Neural cell (in vitro differentiated cells): ENCODE measurements at regions not wholly inside any gene's neighbourhood (a gene's known extent, or its start where the extent isn't known, plus 50 kb on each side); places are given as distances from the start of the nearest gene placed in this dataset.

Source experiments
- CTCF ChIP-seq: fragments of 450-650 bp; IDR thresholded peaks from 2 replicates; pipeline ENCODE4 v1.5.1; 2014; ENCODE audit warnings: antibody characterized with exemption, mild to moderate bottlenecking, moderate library complexity; ENCODE audit not compliant: poor library complexity, severe bottlenecking
- EZH2 ChIP-seq: fragments of 200-600, 300-800 bp; shearing (Covaris generic), sonication (generic); IDR thresholded peaks from 2 replicates; pipeline ENCODE4 v1.6.1; 2014; ENCODE audit warnings: antibody characterized with exemption, low read length, borderline replicate concordance, mild to moderate bottlenecking; ENCODE audit not compliant: insufficient read depth, poor library complexity, severe bottlenecking
- POLR2AphosphoS5 ChIP-seq: IDR thresholded peaks from 2 replicates; pipeline ENCODE4 v1.6.1; 2012
- RAD21 ChIP-seq: fragments of 450-650 bp; conservative IDR thresholded peaks from 2 replicates; pipeline ENCODE4 v1.6.1; 2014; ENCODE audit warnings: antibody characterized with exemption, mild to moderate bottlenecking, moderate library complexity
- REST ChIP-seq: IDR thresholded peaks from 2 replicates; pipeline ENCODE4 v1.6.1; 2012; ENCODE audit warnings: borderline replicate concordance

- TF ChIP-seq POLR2AphosphoS5 (no peak), CTCF (no peak), REST (no peak), EZH2 (no peak), RAD21 (no peak)
These were observed 819.2 kb downstream of the CCSER2 start for GRCh38 chr10:85147346-85148250.
